Astrocyte of the spinal cord (primary cell): ENCODE measurements at regions not wholly inside any gene's neighbourhood (a gene's known extent, or its start where the extent isn't known, plus 50 kb on each side); places are given as distances from the start of the nearest gene placed in this dataset.

Experiments
- DNase-seq: peaks from one replicate; pipeline ENCODE4 v3.0.0; 2011; ENCODE audit warnings: low read depth, low spot score
- H3K4me3 ChIP-seq: 2 replicates; pipeline ENCODE4 v1.5.1; 2011; ENCODE audit warnings: low read depth, mild to moderate bottlenecking, low read length, moderate library complexity
- in situ Hi-C: cut with HindIII; loops from 2 replicates; pipeline ENCODE4 v1.10.0; 2017; ENCODE audit warnings: low sequenced_read_pairs
- TF ChIP-seq, protein P1 (sequence below): IDR thresholded peaks from 2 replicates; pipeline ENCODE4 v1.5.1; 2012; ENCODE audit warnings: low read depth, mild to moderate bottlenecking, low read length, inconsistent platforms

DNA sequence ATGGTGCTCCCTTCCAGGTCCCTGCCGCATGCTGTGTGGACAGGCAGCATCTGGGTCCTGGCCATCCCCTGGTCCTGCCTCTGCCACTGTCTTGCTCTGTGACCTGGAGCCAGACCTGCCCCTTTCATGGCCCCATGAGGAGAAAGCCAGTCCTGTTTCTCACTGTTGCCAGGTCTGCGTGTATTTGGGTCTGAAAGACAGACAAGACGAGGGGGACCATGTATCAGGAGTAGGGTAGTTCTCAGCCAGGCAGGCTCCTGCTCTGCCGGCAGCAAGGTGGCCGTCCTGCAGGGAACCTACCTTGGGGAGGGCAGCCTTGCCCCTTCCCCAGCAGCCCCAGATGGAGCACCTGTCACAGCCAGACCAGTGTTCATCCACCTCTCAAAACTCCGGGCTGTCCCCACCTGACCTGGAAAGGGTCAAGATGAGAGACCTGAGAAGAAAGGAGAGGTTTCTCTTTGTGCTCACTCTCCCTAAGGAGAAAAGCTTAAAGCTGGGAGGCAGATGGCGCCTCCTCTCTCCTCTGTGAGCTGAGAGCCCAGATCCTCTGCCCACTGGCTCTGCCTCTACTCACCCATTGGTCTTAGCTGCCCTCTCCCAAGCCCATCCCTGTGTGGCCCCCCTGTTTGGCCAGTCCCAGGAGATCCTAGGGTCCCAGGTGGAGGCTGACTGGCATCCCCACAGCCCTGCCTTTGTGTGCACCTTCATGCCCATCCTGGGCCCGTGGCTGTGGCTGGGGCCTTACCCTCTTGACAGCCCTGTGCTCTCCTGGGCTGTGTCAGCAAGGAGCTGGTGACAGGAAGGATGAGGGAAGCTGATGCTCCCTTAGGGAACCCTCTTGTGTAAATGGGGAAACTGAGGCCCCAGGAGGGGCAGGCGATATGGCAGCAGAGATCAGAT, 116.1 kb upstream of the PCBD1 start:
- no peak for DNase-seq
- no peak overlapping the region for H3K4me3 ChIP-seq
- in situ Hi-C loops, result no loop called here
- TF ChIP-seq, protein P1, sequence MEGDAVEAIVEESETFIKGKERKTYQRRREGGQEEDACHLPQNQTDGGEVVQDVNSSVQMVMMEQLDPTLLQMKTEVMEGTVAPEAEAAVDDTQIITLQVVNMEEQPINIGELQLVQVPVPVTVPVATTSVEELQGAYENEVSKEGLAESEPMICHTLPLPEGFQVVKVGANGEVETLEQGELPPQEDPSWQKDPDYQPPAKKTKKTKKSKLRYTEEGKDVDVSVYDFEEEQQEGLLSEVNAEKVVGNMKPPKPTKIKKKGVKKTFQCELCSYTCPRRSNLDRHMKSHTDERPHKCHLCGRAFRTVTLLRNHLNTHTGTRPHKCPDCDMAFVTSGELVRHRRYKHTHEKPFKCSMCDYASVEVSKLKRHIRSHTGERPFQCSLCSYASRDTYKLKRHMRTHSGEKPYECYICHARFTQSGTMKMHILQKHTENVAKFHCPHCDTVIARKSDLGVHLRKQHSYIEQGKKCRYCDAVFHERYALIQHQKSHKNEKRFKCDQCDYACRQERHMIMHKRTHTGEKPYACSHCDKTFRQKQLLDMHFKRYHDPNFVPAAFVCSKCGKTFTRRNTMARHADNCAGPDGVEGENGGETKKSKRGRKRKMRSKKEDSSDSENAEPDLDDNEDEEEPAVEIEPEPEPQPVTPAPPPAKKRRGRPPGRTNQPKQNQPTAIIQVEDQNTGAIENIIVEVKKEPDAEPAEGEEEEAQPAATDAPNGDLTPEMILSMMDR, result no peak

DNA sequence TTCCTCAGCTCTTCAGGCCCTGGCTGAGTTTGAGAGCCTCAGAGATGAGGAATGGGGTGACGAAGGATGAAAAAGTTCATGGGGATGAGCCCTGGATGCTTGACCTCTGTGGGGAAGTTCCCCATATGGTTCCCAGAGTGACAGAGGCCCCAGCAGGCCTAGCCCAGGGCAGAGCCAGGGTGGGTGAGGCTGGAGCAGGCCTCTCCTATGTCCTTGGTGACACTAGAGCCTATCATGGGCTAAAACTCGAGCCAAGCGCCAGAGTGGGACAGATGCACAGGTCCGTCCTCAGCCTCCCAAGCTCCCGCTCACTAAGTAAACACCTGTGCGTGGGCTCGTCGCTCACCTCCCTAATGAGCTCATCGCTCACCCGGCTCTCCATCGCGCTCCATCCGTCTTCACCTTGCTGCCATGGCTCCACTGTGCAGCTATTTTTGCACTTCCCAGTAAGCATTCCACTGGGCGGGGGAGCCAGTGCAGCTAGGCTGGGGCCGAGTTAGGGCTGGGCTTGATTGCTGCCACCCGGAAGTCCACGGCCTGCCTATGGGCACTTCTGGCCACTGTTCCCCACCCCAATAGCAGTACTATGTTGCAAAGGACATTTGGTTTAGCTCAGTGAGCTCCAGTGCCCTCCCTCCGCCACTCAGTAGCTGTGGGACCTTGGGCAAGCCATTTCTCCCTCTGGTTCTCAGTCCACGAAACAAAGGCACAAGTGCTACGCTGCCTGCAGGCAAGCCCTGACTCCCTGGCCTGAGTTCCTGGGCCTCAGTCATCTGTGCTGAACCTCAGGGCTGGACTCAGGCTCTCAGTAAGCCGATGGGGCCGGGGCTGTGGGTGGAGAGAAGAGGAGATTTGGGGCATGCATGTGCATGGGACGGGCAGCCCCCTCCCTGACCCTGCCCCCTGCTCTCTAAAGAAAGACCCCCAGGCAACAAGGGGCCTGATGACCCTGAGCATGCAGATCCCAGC, 117.3 kb upstream of the PCBD1 start:
- DNase-seq, result no peak
- in situ Hi-C loops, result no loop called here
- TF ChIP-seq, protein P1, result no peak
- no peak overlapping the region for H3K4me3 ChIP-seq

DNA sequence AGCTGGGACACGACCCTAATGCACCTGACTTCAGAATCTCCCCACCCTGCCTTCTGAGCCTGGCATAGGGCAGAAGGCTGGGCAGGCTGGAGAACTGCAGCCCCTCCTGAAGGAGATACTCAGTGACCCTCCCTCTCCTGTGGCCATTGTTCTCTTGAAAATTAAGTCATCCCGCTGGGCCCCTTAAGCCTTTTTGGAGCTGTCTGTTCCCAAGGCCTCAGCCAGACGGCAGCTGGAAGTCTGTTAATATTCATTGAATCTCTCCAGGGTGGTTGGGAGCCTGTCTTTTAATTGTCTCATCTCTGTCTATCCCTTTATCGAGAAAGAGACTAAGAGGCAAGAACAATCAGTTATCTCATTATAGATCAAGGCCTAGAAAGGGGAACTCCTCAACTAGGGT, 118.1 kb upstream of the PCBD1 start:
- TF ChIP-seq, protein P1, result no peak
- no peak for DNase-seq
- in situ Hi-C loops, result no loop called here

DNA sequence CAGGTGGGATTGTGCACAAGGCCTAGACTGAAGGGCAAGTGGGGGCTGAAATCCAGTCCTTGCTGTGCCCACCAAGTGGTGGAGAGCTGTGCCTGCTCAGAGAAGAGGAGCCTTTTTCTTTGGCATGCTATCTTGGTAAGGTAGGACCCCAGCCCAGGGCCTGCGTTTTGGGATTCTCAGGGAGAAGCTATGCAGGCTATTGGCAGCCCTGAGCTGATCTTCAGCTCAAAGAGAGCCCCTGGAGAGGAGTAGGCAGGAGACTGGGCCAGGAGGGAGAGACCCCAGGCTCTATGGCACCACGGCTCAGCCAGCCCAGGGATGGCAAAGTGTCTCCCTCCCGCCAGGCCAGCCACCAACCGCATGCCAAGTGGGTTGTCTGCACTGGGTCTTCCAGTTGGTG, 119.2 kb upstream of the PCBD1 start:
- no peak for DNase-seq
- TF ChIP-seq, protein P1, result no peak
- in situ Hi-C loops, result no loop called here
- H3K4me3 ChIP-seq, result no peak overlapping the region

More for the DNA sequence above, 118.1 kb upstream of the PCBD1 start:
- H3K4me3 ChIP-seq, result no peak overlapping the region

DNA sequence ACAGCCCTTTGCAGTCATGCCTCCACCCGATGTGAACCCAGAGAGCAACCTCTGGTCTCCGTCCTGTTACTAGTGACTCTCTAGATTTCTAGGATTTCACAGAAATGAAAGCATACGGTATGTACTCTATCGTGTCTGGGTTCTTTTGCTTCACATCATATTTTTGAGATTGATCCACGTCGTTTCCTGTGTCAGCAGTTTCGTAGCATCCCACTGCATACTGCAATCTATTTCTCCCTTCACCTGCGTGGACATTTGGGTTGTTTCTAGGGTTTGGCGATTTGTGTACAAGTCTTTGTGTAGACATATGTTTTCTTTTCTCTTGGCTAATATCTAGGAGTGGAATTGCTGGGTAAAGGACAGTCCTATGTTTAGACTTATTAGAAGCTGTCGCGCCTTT, 119.8 kb upstream of the PCBD1 start:
- H3K4me3 ChIP-seq, result no peak overlapping the region
- DNase-seq, result no peak
- TF ChIP-seq, protein P1, result no peak
- in situ Hi-C loops, result no loop called here

DNA sequence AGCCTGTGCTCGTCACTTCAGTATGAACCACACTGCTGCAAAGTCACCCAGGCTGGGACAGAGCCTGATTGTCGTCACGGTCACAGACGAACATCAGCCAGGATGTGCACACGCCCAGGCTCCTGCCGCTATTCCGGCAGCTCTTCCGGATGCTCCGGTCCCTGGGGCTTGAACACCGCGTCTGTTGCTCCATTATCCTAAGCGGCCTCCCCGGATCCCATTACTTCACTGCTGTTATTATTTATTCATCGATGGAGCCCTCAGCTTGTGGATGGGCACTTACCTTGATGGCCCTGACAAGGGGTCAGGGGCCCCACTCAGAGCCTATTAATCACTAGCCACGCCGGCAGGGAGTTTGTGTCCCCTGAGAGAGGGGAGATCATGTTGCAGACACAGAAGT, 120.8 kb upstream of the PCBD1 start:
- in situ Hi-C loops, result no loop called here
- H3K4me3 ChIP-seq, result no peak overlapping the region
- no peak for DNase-seq
- TF ChIP-seq, protein P1, result no peak
